ENCODE measurements at regions not wholly inside any gene's neighbourhood (a gene's known extent, or its start where the extent isn't known, plus 50 kb on each side); places are given as distances from the start of the nearest gene placed in this dataset.

DNA sequence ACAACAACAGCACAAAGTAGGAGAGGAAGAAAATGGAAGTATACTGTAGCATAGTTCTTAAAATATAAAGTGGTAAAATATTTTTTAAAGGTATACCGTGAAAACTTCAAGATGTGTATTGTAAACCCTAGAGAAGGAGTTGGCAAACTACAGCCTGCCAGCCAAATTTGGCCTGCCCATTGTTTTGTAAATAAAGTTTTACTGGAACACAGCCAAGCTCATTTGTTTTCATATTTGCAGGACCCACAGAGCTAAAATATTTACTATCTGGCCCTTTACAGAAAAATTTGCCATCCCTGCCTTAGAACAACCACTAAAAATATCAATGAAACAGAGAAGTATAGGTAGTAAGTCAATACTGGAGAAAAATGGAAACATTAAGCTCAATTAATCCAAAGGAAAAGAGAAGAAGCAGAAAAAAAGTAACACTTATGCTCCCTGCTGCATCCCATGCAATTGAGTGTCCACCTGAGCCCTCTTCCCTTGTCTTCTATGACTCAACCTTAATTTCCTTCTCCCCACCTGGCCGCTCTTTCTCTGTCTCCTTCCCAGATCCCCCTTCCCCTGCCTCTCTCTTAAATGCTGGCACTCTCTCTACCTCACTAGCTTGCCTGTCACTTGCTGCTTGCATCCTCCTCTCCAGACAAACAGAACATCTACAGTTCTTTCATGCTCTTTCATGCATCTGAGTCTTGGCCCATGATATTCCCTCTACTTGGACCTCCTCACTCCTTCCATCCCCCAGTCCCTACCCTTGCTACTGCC lies 50.6 kb upstream of the FER start:
- no peaks in the 10 kb centered on the region for H3K4me1 ChIP-seq
- no peaks in the 10 kb centered on the region for H3K27me3 ChIP-seq (ENCODE audit: insufficient read depth in 3 of 3, low read length in 2 of 3)
- intact Hi-C loops (cut with DNase I): no loop called here
- no peaks in the 10 kb centered on the region for H3K36me3 ChIP-seq (ENCODE audit: insufficient read depth in 1 of 2, low read depth in 1 of 2)
- no peak overlapping the region for H3K27ac ChIP-seq
- H3K4me3 ChIP-seq: no peak overlapping the region
- 71 to 85% (median 79%) methylated on average over 2 of the region's 2 CpGs for WGBS, 3 donors
- no peak for ATAC-seq
- TF ChIP-seq, protein P1, sequence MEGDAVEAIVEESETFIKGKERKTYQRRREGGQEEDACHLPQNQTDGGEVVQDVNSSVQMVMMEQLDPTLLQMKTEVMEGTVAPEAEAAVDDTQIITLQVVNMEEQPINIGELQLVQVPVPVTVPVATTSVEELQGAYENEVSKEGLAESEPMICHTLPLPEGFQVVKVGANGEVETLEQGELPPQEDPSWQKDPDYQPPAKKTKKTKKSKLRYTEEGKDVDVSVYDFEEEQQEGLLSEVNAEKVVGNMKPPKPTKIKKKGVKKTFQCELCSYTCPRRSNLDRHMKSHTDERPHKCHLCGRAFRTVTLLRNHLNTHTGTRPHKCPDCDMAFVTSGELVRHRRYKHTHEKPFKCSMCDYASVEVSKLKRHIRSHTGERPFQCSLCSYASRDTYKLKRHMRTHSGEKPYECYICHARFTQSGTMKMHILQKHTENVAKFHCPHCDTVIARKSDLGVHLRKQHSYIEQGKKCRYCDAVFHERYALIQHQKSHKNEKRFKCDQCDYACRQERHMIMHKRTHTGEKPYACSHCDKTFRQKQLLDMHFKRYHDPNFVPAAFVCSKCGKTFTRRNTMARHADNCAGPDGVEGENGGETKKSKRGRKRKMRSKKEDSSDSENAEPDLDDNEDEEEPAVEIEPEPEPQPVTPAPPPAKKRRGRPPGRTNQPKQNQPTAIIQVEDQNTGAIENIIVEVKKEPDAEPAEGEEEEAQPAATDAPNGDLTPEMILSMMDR (IDR thresholded peaks at IDR 0.05): no peak
- H3K9me3 ChIP-seq: no peaks in the 10 kb centered on the region
- DNase-seq: no peak

DNA sequence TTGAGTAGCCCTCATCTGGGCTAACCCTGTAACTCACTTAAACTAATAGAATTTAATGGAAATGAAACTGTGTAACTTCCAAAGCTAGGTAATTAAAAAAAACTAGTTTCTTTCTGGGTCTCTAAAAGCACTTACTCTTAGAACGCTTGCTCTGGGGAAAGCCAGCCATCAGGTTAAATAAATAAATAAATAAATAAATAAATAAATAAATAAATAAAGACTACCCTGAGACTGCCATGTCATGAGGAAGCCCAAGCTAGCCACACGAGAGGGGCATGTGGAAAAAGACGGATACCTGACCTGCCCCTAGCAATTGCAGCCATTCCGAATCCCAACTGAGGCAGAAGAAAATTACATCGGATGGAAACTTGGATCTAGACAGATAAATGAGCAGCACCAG lies 51.3 kb upstream of the FER start:
- TF ChIP-seq, protein P1 (IDR thresholded peaks at IDR 0.05): no peak
- DNase-seq (no peak), ATAC-seq (no peak)
- H3K27ac ChIP-seq: no peak overlapping the region
- H3K9me3 ChIP-seq: no peaks in the 10 kb centered on the region
- H3K27me3 ChIP-seq (ENCODE audit: insufficient read depth in 3 of 3, low read length in 2 of 3): no peaks in the 10 kb centered on the region
- H3K36me3 ChIP-seq (ENCODE audit: insufficient read depth in 1 of 2, low read depth in 1 of 2): no peaks in the 10 kb centered on the region
- no peak overlapping the region for H3K4me3 ChIP-seq
- intact Hi-C loops (cut with DNase I): no loop called here
- H3K4me1 ChIP-seq: no peaks in the 10 kb centered on the region
- 56 to 58% (median 56%) methylated on average over 5 of the region's 5 CpGs for WGBS, 3 donors

DNA sequence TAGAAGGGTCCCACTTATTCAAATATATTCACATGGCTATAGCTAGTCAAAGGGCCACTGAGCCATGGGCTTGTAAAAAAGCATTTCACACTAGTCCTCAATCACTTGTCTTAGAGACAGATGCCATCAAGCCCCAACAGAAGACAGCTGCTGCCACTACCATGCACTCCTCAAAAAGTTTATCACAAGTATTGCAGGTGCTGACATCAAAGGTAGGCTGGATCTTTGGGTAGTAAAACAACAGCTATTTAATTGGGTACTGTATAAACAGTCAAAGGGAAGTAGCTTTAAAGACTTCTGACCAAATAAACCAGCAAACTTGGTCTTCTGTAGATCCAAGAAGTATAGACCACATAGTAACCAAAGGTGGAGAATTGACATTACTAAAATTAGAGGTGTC lies 59.2 kb upstream of the FER start:
- ATAC-seq: no peak
- H3K27ac ChIP-seq: no peak overlapping the region
- DNase-seq: no peak
- H3K27me3 ChIP-seq (ENCODE audit: insufficient read depth in 3 of 3, low read length in 2 of 3): no peaks in the 10 kb centered on the region
- intact Hi-C loops (cut with DNase I): loop anchor here in 1 of 2 donors (10.0 kb wide), 1 partner anchor 776 kb away; no protein-coding TSS in a partner anchor
- no peaks in the 10 kb centered on the region for H3K9me3 ChIP-seq
- H3K4me3 ChIP-seq: no peak overlapping the region
- TF ChIP-seq, protein P1 (IDR thresholded peaks at IDR 0.05): no peak
- H3K36me3 ChIP-seq (ENCODE audit: insufficient read depth in 1 of 2, low read depth in 1 of 2): no peaks in the 10 kb centered on the region
- H3K4me1 ChIP-seq: no peaks in the 10 kb centered on the region

DNA sequence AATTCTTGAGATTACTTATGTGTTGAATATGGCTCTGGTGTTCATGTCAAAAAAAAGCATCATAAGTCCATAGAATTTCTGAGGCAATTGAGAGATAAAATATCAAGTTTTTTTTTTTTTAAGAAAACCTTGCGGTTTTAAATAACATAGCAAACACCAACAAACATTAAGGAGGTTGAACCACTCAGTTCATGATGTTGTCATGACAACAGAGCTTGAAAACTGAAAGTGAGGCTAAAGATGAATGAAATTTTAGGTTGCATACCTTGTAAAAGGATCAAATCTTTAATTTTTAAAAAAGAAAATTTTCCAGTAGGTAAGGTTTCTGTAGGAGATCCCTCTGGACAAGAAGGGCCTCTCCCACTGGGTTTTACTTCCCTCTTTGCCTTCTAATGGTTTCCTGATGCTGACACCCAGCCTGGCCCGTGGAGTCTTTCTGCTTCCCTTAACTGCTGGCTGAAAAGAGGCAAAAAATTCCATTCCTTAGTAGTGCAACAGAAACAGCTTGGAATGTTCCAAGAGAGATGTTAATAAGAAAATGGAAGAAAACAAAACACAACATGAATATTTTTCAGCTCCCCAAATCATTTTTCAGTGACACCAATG lies 60.0 kb upstream of the FER start:
- no peak for DNase-seq
- WGBS, 3 donors: 44 to 47% (median 44%) methylated on average over 2 of the region's 2 CpGs
- no peak for ATAC-seq
- H3K36me3 ChIP-seq (ENCODE audit: insufficient read depth in 1 of 2, low read depth in 1 of 2): no peaks in the 10 kb centered on the region
- intact Hi-C loops (cut with DNase I): loop anchor here in 1 of 2 donors (10.0 kb wide), 1 partner anchor 777 kb away; no protein-coding TSS in a partner anchor
- no peak overlapping the region for H3K4me3 ChIP-seq
- no peaks in the 10 kb centered on the region for H3K4me1 ChIP-seq
- no peaks in the 10 kb centered on the region for H3K27me3 ChIP-seq (ENCODE audit: insufficient read depth in 3 of 3, low read length in 2 of 3)
- no peak overlapping the region for H3K27ac ChIP-seq
- no peaks in the 10 kb centered on the region for H3K9me3 ChIP-seq
- TF ChIP-seq, protein P1 (IDR thresholded peaks at IDR 0.05): no peak

Measured in psoas muscle (tissue), 7 donors.